Adrenal gland (tissue), 9 donors: ENCODE measurements at regions not wholly inside any gene's neighbourhood (a gene's known extent, or its start where the extent isn't known, plus 50 kb on each side); places are given as distances from the start of the nearest gene placed in this dataset.

ENCODE experiments used
- DNase-seq, 7 donors: peaks; one replicate each; pipeline ENCODE4 v3.0.0-alpha.2; 2019 to 2020
- H3K27ac ChIP-seq, 5 donors: fragments of 200-600 bp; sonication (generic) in 4 of 5; 1 replicate in 3 of 5; 2 replicates in 2 of 5; pipeline versions ENCODE4 v1.5.1 to v1.8.0; 2016 to 2020; ENCODE audit warnings: mild to moderate bottlenecking in 1 of 5
- H3K27me3 ChIP-seq: fragments of 200-600 bp; 2 replicates; pipeline ENCODE4 v1.8.0; 2021
- H3K36me3 ChIP-seq, 2 donors: fragments of 200-600 bp; replicated peaks in 1 of 2; 1 replicate in 1 of 2; 2 replicates in 1 of 2; pipeline versions ENCODE4 v1.5.1 to v1.8.0; 2018 to 2022
- H3K4me1 ChIP-seq, 2 donors: fragments of 200-600 bp; replicated peaks in 1 of 2; 1 replicate in 1 of 2; 2 replicates in 1 of 2; pipeline versions ENCODE4 v1.5.1 to v1.8.0; 2018 to 2021
- H3K4me3 ChIP-seq, 4 donors: fragments of 200-600 bp; sonication (generic) in 3 of 4; one replicate each; pipeline ENCODE4 v1.5.1; 2016 to 2018
- H3K9me3 ChIP-seq, 3 donors: fragments of 200-600 bp; sonication (generic) in 1 of 3; replicated peaks in 1 of 3; 1 replicate in 2 of 3; 2 replicates in 1 of 3; pipeline versions ENCODE4 v1.5.1 to v1.8.0; 2016 to 2021
- POLR2A ChIP-seq, 2 donors: fragments of 450-650 bp; IDR thresholded peaks; one replicate each; pipeline ENCODE4 v1.6.1; 2017; ENCODE audit warnings: antibody characterized with exemption in 2 of 2, mild to moderate bottlenecking in 2 of 2, moderate library complexity in 1 of 2
- WGBS, 4 donors: extraction: QIAGEN DNeasy Blood & Tissue Kit in 2 of 4; methylation state at CpG; one replicate each; pipeline versions ENCODE4 v1.1.5 to v1.1.7; 2013 to 2017; 5-methylcytosine and 5-hydroxymethylcytosine counted together
- intact Hi-C, 2 donors: fragments of 100-400 bp; cut with DNase I; formaldehyde crosslinking; loops; one replicate each; pipeline versions ENCODE4 v1.14.1 to v1.15.0; 2022 to 2023
- TF ChIP-seq, protein P1 (sequence below), 6 experiments: fragments of 450-650 bp in 4 of 6; fragments of 200-600 bp in 2 of 6; sonication (generic) in 1 of 6; IDR thresholded peaks; 1 replicate in 5 of 6; 2 replicates in 1 of 6; pipeline versions ENCODE4 v1.5.1 to v1.8.0; 2016 to 2021; ENCODE audit warnings: antibody characterized with exemption in 6 of 6, mild to moderate bottlenecking in 2 of 6, moderate library complexity in 1 of 6
- donor health status: healthy with polysubstance abuse.
- donor health status: Bipolar disorder and iron deficiency.
- donor health status: DM: yes; HTN: yes; CAD: no.
- donor health status: DM: no; HTN: no; CAD: no.
- donor health status: DM: no; HTN: no; CAD: no.

DNA sequence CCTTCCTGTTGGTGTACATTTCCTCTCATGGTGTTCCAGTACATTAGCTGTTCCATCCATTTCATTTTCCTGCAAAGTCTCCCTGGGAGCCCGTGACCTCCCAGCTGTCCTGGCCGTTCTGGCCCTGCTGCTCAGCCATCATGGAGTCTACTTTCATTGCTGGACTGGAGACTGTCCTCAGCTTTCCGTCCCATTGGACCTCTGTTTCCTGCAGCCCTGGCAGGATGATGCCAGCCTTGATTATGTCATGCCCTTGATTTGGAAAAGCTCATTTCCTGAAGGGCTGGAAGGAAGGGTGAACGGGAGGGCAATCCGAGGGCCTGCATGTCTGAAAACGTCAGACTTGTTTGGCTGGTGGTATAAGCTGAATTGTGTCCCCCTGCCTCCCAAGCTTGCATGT, 205.5 kb upstream of the HS6ST1 start:
- TF ChIP-seq, protein P1, sequence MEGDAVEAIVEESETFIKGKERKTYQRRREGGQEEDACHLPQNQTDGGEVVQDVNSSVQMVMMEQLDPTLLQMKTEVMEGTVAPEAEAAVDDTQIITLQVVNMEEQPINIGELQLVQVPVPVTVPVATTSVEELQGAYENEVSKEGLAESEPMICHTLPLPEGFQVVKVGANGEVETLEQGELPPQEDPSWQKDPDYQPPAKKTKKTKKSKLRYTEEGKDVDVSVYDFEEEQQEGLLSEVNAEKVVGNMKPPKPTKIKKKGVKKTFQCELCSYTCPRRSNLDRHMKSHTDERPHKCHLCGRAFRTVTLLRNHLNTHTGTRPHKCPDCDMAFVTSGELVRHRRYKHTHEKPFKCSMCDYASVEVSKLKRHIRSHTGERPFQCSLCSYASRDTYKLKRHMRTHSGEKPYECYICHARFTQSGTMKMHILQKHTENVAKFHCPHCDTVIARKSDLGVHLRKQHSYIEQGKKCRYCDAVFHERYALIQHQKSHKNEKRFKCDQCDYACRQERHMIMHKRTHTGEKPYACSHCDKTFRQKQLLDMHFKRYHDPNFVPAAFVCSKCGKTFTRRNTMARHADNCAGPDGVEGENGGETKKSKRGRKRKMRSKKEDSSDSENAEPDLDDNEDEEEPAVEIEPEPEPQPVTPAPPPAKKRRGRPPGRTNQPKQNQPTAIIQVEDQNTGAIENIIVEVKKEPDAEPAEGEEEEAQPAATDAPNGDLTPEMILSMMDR (IDR thresholded peaks at IDR 0.05): no peak
- TF ChIP-seq POLR2A (IDR thresholded peaks at IDR 0.05): no peak
- Histone ChIP-seq H3K9me3 (no peaks in the 10 kb centered on the region), H3K4me1 (no peaks in the 10 kb centered on the region), H3K27ac (no peak overlapping the region), H3K27me3 (no peaks in the 10 kb centered on the region), H3K4me3 (no peak overlapping the region), H3K36me3 (no peaks in the 10 kb centered on the region)
- WGBS, 4 donors: 68 to 81% (median 79%) methylated on average over 6 of the region's 6 CpGs
- intact Hi-C loops: no loop called here
- no peak for DNase-seq

DNA sequence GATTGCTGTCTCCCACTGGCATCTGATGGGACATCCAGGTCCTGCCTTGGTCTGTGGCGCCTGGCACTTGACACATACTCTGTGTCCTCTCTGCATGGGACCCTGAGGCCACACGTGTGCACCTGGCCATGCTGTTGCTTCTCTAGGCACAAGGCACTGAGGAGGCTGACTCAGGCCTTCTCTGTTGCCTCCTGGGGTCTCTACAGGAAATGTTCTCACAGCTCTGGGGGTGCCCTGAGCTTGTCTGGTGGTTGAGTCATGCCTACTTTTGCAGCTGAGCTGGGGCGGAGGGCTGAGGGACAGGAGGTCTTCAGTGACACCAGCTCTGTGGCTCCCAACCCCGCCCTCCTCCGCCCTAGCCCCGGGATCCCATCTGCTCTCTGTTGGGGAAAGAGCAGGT, 207.0 kb upstream of the HS6ST1 start:
- Histone ChIP-seq H3K4me1 (no peaks in the 10 kb centered on the region), H3K9me3 (no peaks in the 10 kb centered on the region), H3K36me3 (no peaks in the 10 kb centered on the region), H3K4me3 (no peak overlapping the region), H3K27ac (no peak overlapping the region), H3K27me3 (no peaks in the 10 kb centered on the region)
- no peak for DNase-seq
- no peak for TF ChIP-seq POLR2A (IDR thresholded peaks at IDR 0.05)
- TF ChIP-seq, protein P1 (IDR thresholded peaks at IDR 0.05): no peak
- WGBS, 4 donors: 90 to 100% (median 93%) methylated on average over 2 to 6 of the region's 6 CpGs
- intact Hi-C loops: no loop called here

DNA sequence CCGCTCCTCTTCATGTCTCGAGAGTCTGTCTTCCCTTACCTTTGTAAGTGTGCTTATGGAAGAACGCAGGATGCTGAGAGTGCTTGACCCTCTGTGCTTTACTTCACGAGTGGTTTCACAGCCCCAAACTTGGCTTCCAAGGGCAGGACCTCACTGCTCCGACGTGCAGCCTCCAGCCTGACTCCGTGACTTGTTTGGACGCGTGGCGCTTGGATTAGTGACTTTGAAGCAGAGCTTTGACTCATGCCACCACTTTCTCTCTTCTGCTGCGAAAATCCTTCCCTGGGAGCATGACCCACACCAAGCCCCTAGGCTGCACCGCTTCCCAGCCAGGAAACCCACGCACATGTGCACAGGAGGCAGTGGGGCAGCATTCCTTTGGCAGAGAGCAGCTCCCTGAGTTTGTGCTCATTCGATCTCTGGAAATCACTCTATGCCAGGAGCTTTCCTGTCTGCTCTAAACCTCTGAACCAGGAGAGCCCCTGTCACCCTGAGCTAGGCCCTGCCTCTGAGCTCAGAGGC, 207.8 kb upstream of the HS6ST1 start:
- no peaks in the 10 kb centered on the region for H3K4me1 ChIP-seq
- intact Hi-C loops: no loop called here
- TF ChIP-seq, protein P1 (IDR thresholded peaks at IDR 0.05): no peak
- TF ChIP-seq POLR2A (IDR thresholded peaks at IDR 0.05): no peak
- H3K27ac ChIP-seq: no peak overlapping the region
- no peaks in the 10 kb centered on the region for H3K9me3 ChIP-seq
- H3K36me3 ChIP-seq: no peaks in the 10 kb centered on the region
- H3K4me3 ChIP-seq: no peak overlapping the region
- DNase-seq: no peak
- no peaks in the 10 kb centered on the region for H3K27me3 ChIP-seq
- 91 to 95% (median 94%) methylated on average over 14 of the region's 14 CpGs for WGBS, 4 donors

DNA sequence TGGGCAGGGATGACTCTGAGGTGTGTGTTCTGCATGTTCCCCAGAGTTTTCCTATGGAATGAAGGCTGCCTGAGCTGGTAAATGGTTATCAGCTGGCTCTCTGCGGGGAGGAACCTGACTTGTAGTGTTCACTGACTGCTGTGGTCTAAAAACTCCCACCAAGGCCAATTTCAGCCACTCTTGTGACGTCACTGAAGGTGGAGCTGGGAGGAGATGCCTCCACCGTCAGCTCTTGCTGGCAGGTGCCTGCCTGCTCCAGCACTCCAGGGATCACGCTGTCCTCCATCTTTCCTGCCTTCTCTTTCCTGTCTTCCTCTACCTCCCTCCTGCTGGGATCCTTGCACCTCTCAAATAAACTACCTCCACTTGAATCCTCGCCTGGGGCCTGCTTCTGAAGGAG, 209.5 kb upstream of the HS6ST1 start:
- Histone ChIP-seq H3K9me3 (no peaks in the 10 kb centered on the region), H3K27me3 (no peaks in the 10 kb centered on the region), H3K27ac (no peak overlapping the region), H3K36me3 (no peaks in the 10 kb centered on the region), H3K4me1 (no peaks in the 10 kb centered on the region), H3K4me3 (no peak overlapping the region)
- DNase-seq: no peak
- TF ChIP-seq, protein P1 (IDR thresholded peaks at IDR 0.05): no peak
- TF ChIP-seq POLR2A (IDR thresholded peaks at IDR 0.05): no peak
- 68 to 91% (median 79%) methylated on average over 5 of the region's 5 CpGs for WGBS, 4 donors
- intact Hi-C loops: no loop called here
